Keratinocyte (primary cell): ENCODE measurements at regions not wholly inside any gene's neighbourhood (a gene's known extent, or its start where the extent isn't known, plus 50 kb on each side); places are given as distances from the start of the nearest gene placed in this dataset.

ENCODE experiments used
- DNase-seq: peaks from one replicate; pipeline ENCODE4 v3.0.0-alpha.2; 2011; ENCODE audit warnings: low read depth, missing footprints, low spot score
- FAIRE-seq: peaks from 2 replicates; lab custom pipeline; 2011; peaks lifted over from hg19 to GRCh38; lab: Jason Lieb, UNC
- H2AFZ ChIP-seq: 2 replicates; pipeline ENCODE4 v1.6.0; 2012; ENCODE audit warnings: low read length, control low read depth, inconsistent platforms; ENCODE audit not compliant: control insufficient read depth
- H3K27ac ChIP-seq: 2 replicates; pipeline ENCODE4 v1.5.1; 2011; ENCODE audit warnings: low read length; ENCODE audit not compliant: control insufficient read depth, insufficient read depth
- H3K27me3 ChIP-seq: 3 replicates; pipeline ENCODE4 v1.6.0; 2011; ENCODE audit warnings: low read length; ENCODE audit not compliant: control insufficient read depth, insufficient read depth; ENCODE audit errors: extremely low read depth
- H3K36me3 ChIP-seq, 2 experiments: 2 replicates in 1 of 2; 3 replicates in 1 of 2; pipeline ENCODE4 v1.5.1; 2011; ENCODE audit warnings: low read length in 2 of 2, mild to moderate bottlenecking in 1 of 2; ENCODE audit not compliant: control insufficient read depth in 2 of 2, insufficient read depth in 2 of 2; ENCODE audit errors: extremely low read depth in 1 of 2
- H3K4me1 ChIP-seq: 3 replicates; pipeline ENCODE4 v1.5.1; 2011; ENCODE audit warnings: low read length; ENCODE audit not compliant: control insufficient read depth, insufficient read depth; ENCODE audit errors: extremely low read depth
- H3K4me2 ChIP-seq: 3 replicates; pipeline ENCODE4 v1.6.0; 2011; ENCODE audit warnings: low read depth, low read length; ENCODE audit not compliant: control insufficient read depth, insufficient read depth; ENCODE audit errors: extremely low read depth
- H3K4me3 ChIP-seq, 3 experiments: fragments of 200-600 bp in 1 of 3; sonication (generic) in 1 of 3; 2 replicates in 2 of 3; 3 replicates in 1 of 3; pipeline ENCODE4 v1.5.1; 2011 to 2016; ENCODE audit warnings: low read length in 3 of 3, mild to moderate bottlenecking in 3 of 3, control low read depth in 2 of 3, inconsistent platforms in 1 of 3, low read depth in 1 of 3, mixed read lengths in 1 of 3, mixed run types in 1 of 3, moderate library complexity in 1 of 3; ENCODE audit not compliant: control insufficient read depth in 2 of 3, insufficient read depth in 2 of 3; ENCODE audit errors: extremely low read depth in 1 of 3
- H3K79me2 ChIP-seq: 2 replicates; pipeline ENCODE4 v1.6.0; 2012; ENCODE audit warnings: low read length; ENCODE audit not compliant: control insufficient read depth, insufficient read depth
- H3K9ac ChIP-seq: 3 replicates; pipeline ENCODE4 v1.6.0; 2011; ENCODE audit warnings: low read length; ENCODE audit not compliant: control insufficient read depth, insufficient read depth; ENCODE audit errors: extremely low read depth
- H3K9me1 ChIP-seq: 3 replicates; pipeline ENCODE4 v1.6.0; 2011; ENCODE audit warnings: low read length; ENCODE audit not compliant: control insufficient read depth, insufficient read depth; ENCODE audit errors: extremely low read depth
- H3K9me3 ChIP-seq: 2 replicates; pipeline ENCODE4 v1.5.1; 2012; ENCODE audit warnings: low read depth, low read length; ENCODE audit not compliant: control insufficient read depth
- H4K20me1 ChIP-seq: 3 replicates; pipeline ENCODE4 v1.6.0; 2011; ENCODE audit warnings: low read length; ENCODE audit not compliant: control insufficient read depth, insufficient read depth; ENCODE audit errors: extremely low read depth
- EZH2 ChIP-seq: IDR thresholded peaks from one replicate; pipeline ENCODE4 v1.6.1; 2012; ENCODE audit warnings: inconsistent platforms, mild to moderate bottlenecking, low read length, moderate library complexity
- dilution Hi-C: fragments of 300-500 bp; cut with MboI; formaldehyde crosslinking; loops from one replicate; pipeline ENCODE4 v1.7.0; 2020; ENCODE audit warnings: low sequenced_read_pairs; ENCODE audit not compliant: extremely low pct_ligation_motif_present
- TF ChIP-seq, protein P1 (sequence below), 3 experiments: IDR thresholded peaks in 1 of 3; conservative IDR thresholded peaks in 1 of 3; optimal IDR thresholded peaks in 1 of 3; 2 replicates in 2 of 3; 3 replicates in 1 of 3; pipeline versions ENCODE3 to v1.5.1; 2011; ENCODE audit warnings: low read length in 3 of 3, mild to moderate bottlenecking in 3 of 3, moderate library complexity in 2 of 3, control low read depth in 1 of 3, inconsistent platforms in 1 of 3; ENCODE audit not compliant: insufficient read depth in 2 of 3; ENCODE audit errors: extremely low read depth in 1 of 3

DNA sequence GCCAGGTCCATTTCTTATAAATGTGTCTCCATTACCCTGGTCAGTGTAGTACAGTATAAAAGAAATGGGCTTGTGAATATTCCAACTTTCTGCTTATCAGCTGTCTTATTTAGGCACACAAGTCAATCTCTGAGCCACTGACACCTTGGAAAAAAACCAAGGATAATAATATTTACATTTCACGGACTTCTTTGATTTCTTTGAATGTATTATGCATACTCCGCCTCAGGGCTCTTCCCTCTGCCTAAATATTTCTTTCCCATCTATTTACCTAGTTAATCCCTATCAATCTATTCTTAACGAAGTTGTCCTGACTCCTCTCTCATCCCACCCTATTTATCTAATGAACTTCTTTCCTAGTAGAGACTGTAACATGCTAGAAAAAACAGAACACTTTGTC is 253.8 kb downstream of the CRPPA start:
- no peak overlapping the region for H3K27ac ChIP-seq
- H3K27me3 ChIP-seq = no peaks in the 10 kb centered on the region
- H3K9ac ChIP-seq = no peak overlapping the region
- FAIRE-seq (no peak), DNase-seq (no peak)
- H3K9me3 ChIP-seq = no peaks in the 10 kb centered on the region
- TF ChIP-seq, protein P1, sequence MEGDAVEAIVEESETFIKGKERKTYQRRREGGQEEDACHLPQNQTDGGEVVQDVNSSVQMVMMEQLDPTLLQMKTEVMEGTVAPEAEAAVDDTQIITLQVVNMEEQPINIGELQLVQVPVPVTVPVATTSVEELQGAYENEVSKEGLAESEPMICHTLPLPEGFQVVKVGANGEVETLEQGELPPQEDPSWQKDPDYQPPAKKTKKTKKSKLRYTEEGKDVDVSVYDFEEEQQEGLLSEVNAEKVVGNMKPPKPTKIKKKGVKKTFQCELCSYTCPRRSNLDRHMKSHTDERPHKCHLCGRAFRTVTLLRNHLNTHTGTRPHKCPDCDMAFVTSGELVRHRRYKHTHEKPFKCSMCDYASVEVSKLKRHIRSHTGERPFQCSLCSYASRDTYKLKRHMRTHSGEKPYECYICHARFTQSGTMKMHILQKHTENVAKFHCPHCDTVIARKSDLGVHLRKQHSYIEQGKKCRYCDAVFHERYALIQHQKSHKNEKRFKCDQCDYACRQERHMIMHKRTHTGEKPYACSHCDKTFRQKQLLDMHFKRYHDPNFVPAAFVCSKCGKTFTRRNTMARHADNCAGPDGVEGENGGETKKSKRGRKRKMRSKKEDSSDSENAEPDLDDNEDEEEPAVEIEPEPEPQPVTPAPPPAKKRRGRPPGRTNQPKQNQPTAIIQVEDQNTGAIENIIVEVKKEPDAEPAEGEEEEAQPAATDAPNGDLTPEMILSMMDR (optimal IDR thresholded peaks at IDR 0.05 in 1 of 3, IDR thresholded peaks at IDR 0.05 in 1 of 3, conservative IDR thresholded peaks at IDR 0.05 in 1 of 3; ENCODE audit: extremely low read depth in 1 of 3, insufficient read depth in 2 of 3, low read length in 3 of 3) = no peak
- no peak for TF ChIP-seq EZH2
- dilution Hi-C loops = no loop called here
- H2AFZ ChIP-seq = no peak overlapping the region
- no peaks in the 10 kb centered on the region for H3K4me1 ChIP-seq
- H3K4me2 ChIP-seq = no peak overlapping the region
- no peak overlapping the region for H3K4me3 ChIP-seq
- H3K36me3 ChIP-seq = no peaks in the 10 kb centered on the region
- no peaks in the 10 kb centered on the region for H3K79me2 ChIP-seq
- no peaks in the 10 kb centered on the region for H3K9me1 ChIP-seq
- H4K20me1 ChIP-seq = no peaks in the 10 kb centered on the region

DNA sequence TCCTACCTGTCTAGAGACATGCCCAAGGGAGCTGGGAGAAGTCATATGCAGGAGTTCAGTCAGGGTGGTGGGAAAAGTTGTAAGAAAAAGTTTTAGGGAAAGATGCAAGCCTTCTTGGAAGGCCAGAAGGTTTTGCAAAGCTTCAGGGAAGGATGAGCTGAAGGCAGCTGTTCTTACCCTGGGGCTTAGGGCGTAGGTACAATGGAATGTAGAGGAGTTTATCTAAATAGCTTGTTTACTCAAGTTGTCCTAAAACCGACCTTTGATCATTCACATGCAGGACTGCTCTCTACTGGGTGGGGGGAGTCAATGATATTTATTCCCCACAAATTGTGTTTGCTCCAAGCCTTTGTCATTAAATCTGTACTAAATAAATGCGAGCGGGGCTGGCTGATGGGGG is 277.0 kb downstream of the CRPPA start:
- no peak overlapping the region for H3K27ac ChIP-seq
- no peak overlapping the region for H3K4me2 ChIP-seq
- H3K4me1 ChIP-seq = no peaks in the 10 kb centered on the region
- TF ChIP-seq, protein P1 (optimal IDR thresholded peaks at IDR 0.05 in 1 of 3, IDR thresholded peaks at IDR 0.05 in 1 of 3, conservative IDR thresholded peaks at IDR 0.05 in 1 of 3; ENCODE audit: extremely low read depth in 1 of 3, insufficient read depth in 2 of 3, low read length in 3 of 3) = no peak
- no peak for TF ChIP-seq EZH2
- no peak overlapping the region for H2AFZ ChIP-seq
- H3K36me3 ChIP-seq = no peaks in the 10 kb centered on the region
- H3K79me2 ChIP-seq = no peaks in the 10 kb centered on the region
- H3K9ac ChIP-seq = no peak overlapping the region
- dilution Hi-C loops = no loop called here
- DNase-seq (no peak), FAIRE-seq (no peak)
- H3K9me3 ChIP-seq = peaks cover 3% of the 10 kb centered on the region
- H3K4me3 ChIP-seq = no peak overlapping the region
- no peaks in the 10 kb centered on the region for H3K9me1 ChIP-seq
- no peaks in the 10 kb centered on the region for H4K20me1 ChIP-seq
- no peaks in the 10 kb centered on the region for H3K27me3 ChIP-seq
